HEK293 (cell line): ENCODE measurements at regions not wholly inside any gene's neighbourhood (a gene's known extent, or its start where the extent isn't known, plus 50 kb on each side); places are given as distances from the start of the nearest gene placed in this dataset.
A peak's percentile ranks its signal among the peaks of the same experiment; 100 is the strongest.

Experiments
- CTCF ChIA-PET: fragments of 350-600 bp; formaldehyde crosslinking; extraction: SDS; loops from one replicate; lab custom pipeline; 2021; ENCODE audit warnings: antibody characterized with exemption; lab: Yijun Ruan, JAX
- POLR2A ChIA-PET: fragments of 300-600 bp; formaldehyde crosslinking; extraction: SDS; loops from one replicate; lab custom pipeline; 2020; ENCODE audit warnings: antibody characterized with exemption, inconsistent platforms; lab: Yijun Ruan, JAX
- H3K27ac ChIP-seq: fragments of 200-500 bp; sonication (Bioruptor generic); 2 replicates; pipeline ENCODE4 v1.5.1; 2014; ENCODE audit warnings: low read depth, low read length, control low read depth, inconsistent platforms; ENCODE audit errors: extremely low read depth
- H3K36me3 ChIP-seq, 2 experiments: fragments of 200-500 bp in 1 of 2; sonication (Bioruptor generic) in 1 of 2; 1 replicate in 1 of 2; 2 replicates in 1 of 2; pipeline ENCODE4 v1.5.1; 2014 to 2017; ENCODE audit warnings: inconsistent platforms in 2 of 2, low read length in 2 of 2; ENCODE audit not compliant: control insufficient read depth in 2 of 2, insufficient read depth in 1 of 2
- H3K4me1 ChIP-seq: fragments of 200-500 bp; sonication (Bioruptor generic); 2 replicates; pipeline ENCODE4 v1.5.1; 2014; ENCODE audit warnings: mild to moderate bottlenecking, low read length, inconsistent platforms; ENCODE audit not compliant: control insufficient read depth, insufficient read depth
- H3K4me3 ChIP-seq: 2 replicates; pipeline ENCODE4 v1.5.1; 2011; ENCODE audit warnings: low read depth, mild to moderate bottlenecking, control low read depth, low read length, moderate library complexity
- H3K9me3 ChIP-seq: fragments of 200-500 bp; sonication (Bioruptor generic); 2 replicates; pipeline ENCODE4 v1.5.1; 2014; ENCODE audit warnings: low read depth, low read length, inconsistent platforms; ENCODE audit not compliant: control insufficient read depth, insufficient read depth
- BCL6B ChIP-seq: fragments of 450-650 bp; formaldehyde crosslinking; IDR thresholded peaks from 2 replicates; pipeline ENCODE4 v1.5.1; 2017; ENCODE audit warnings: missing biosample characterization, missing genetic modification characterization
- GLIS2 ChIP-seq: fragments of 450-650 bp; formaldehyde crosslinking; IDR thresholded peaks from 2 replicates; pipeline ENCODE4 v1.5.1; 2016; ENCODE audit warnings: missing biosample characterization, missing genetic modification characterization
- KLF1 ChIP-seq: fragments of 450-650 bp; formaldehyde crosslinking; IDR thresholded peaks from 2 replicates; pipeline ENCODE4 v1.5.1; 2016; ENCODE audit warnings: missing biosample characterization, missing genetic modification characterization
- KLF7 ChIP-seq: fragments of 450-650 bp; formaldehyde crosslinking; IDR thresholded peaks from 2 replicates; pipeline ENCODE4 v1.5.1; 2016; ENCODE audit warnings: missing biosample characterization, missing genetic modification characterization, borderline replicate concordance
- RBAK ChIP-seq: fragments of 450-650 bp; formaldehyde crosslinking; IDR thresholded peaks from 2 replicates; pipeline ENCODE4 v1.5.1; 2016; ENCODE audit warnings: missing biosample characterization, missing genetic modification characterization
- REPIN1 ChIP-seq: fragments of 450-650 bp; formaldehyde crosslinking; IDR thresholded peaks from 2 replicates; pipeline ENCODE4 v1.5.1; 2017; ENCODE audit warnings: missing biosample characterization, missing genetic modification characterization, low read depth
- SCRT1 ChIP-seq: fragments of 450-650 bp; formaldehyde crosslinking; IDR thresholded peaks from 2 replicates; pipeline ENCODE4 v1.5.1; 2016; ENCODE audit warnings: missing biosample characterization, missing genetic modification characterization, borderline replicate concordance
- ZNF157 ChIP-seq: fragments of 450-650 bp; formaldehyde crosslinking; IDR thresholded peaks from 2 replicates; pipeline ENCODE4 v1.5.1; 2016; ENCODE audit warnings: missing biosample characterization, missing genetic modification characterization
- ZNF280D ChIP-seq: fragments of 450-650 bp; formaldehyde crosslinking; IDR thresholded peaks from 2 replicates; pipeline ENCODE4 v1.5.1; 2016; ENCODE audit warnings: missing biosample characterization, missing genetic modification characterization
- ZNF311 ChIP-seq: fragments of 450-650 bp; formaldehyde crosslinking; IDR thresholded peaks from 2 replicates; pipeline ENCODE4 v1.5.1; 2017; ENCODE audit warnings: missing biosample characterization, missing genetic modification characterization, borderline replicate concordance
- ZNF623 ChIP-seq: fragments of 450-650 bp; formaldehyde crosslinking; IDR thresholded peaks from 2 replicates; pipeline ENCODE4 v1.5.1; 2016; ENCODE audit warnings: missing biosample characterization, missing genetic modification characterization
- ZNF626 ChIP-seq: fragments of 450-650 bp; sonication (Bioruptor Pico); formaldehyde crosslinking; IDR thresholded peaks from 2 replicates; pipeline ENCODE4 v1.5.1; 2018; ENCODE audit warnings: missing biosample characterization, missing genetic modification characterization, inconsistent platforms
- ZNF645 ChIP-seq: fragments of 450-650 bp; formaldehyde crosslinking; IDR thresholded peaks from 2 replicates; pipeline ENCODE4; 2016; ENCODE audit warnings: missing biosample characterization, missing genetic modification characterization
- TF ChIP-seq, protein P1 (sequence below): fragments of 450-650 bp; formaldehyde crosslinking; IDR thresholded peaks from 2 replicates; pipeline ENCODE4 v1.5.1; 2016; ENCODE audit warnings: missing biosample characterization, missing genetic modification characterization
- TF ChIP-seq, protein P2 (sequence below): fragments of 450-650 bp; formaldehyde crosslinking; IDR thresholded peaks from 2 replicates; pipeline ENCODE4 v1.5.1; 2016; ENCODE audit warnings: missing biosample characterization, missing genetic modification characterization
- TF ChIP-seq, protein P3 (sequence below): fragments of 450-650 bp; formaldehyde crosslinking; IDR thresholded peaks from 2 replicates; pipeline ENCODE4 v1.5.1; 2016; ENCODE audit warnings: missing biosample characterization, missing genetic modification characterization

DNA sequence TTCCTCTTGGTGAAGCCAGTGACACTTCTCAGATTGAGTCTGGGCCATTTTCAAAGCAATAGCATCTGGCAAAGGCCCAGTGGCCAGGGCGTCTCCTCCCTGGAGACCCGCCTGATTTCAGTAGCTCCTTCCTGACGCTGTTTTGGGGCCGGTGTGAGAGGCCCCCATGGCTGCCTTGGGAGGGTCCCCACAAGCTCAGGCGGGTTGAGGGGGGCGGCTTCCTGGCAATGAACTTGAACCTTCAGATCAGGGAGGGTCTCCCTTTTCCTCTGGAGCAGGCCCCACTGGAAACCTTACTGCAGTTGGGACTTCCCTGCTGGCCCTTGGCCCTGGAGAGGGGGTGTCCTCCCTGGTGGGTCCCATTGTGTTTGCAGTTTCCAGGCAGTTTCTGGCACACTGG, 121.2 kb downstream of the CRYAA start:
- H3K36me3 ChIP-seq: no peaks in the 10 kb centered on the region
- no peak overlapping the region for H3K27ac ChIP-seq
- CTCF ChIA-PET: no interaction called here
- POLR2A ChIA-PET: no interaction called here
- H3K4me3 ChIP-seq: no peak overlapping the region
- no peaks in the 10 kb centered on the region for H3K4me1 ChIP-seq
- no peaks in the 10 kb centered on the region for H3K9me3 ChIP-seq
- TF ChIP-seq, protein P1, sequence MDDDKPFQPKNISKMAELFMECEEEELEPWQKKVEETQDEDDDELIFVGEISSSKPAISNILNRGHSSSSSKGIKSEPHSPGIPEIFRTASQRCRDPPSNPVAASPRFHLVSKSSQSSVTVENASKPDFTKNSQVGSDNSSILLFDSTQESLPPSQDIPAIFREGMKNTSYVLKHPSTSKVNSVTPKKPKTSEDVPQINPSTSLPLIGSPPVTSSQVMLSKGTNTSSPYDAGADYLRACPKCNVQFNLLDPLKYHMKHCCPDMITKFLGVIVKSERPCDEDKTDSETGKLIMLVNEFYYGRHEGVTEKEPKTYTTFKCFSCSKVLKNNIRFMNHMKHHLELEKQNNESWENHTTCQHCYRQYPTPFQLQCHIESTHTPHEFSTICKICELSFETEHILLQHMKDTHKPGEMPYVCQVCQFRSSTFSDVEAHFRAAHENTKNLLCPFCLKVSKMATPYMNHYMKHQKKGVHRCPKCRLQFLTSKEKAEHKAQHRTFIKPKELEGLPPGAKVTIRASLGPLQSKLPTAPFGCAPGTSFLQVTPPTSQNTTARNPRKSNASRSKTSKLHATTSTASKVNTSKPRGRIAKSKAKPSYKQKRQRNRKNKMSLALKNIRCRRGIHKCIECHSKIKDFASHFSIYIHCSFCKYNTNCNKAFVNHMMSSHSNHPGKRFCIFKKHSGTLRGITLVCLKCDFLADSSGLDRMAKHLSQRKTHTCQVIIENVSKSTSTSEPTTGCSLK (tag by site-specific recombination): no peak
- TF ChIP-seq ZNF645 (tag by site-specific recombination) (no peak), ZNF157 (tag by site-specific recombination) (no peak), KLF1 (tag by site-specific recombination) (no peak), ZNF623 (tag by site-specific recombination) (no peak), ZNF311 (tag by site-specific recombination) (no peak), GLIS2 (tag by site-specific recombination) (no peak), REPIN1 (no peak), SCRT1 (tag by site-specific recombination) (no peak), BCL6B (tag by site-specific recombination) (no peak), ZNF626 (tag by site-specific recombination) (no peak), KLF7 (tag by site-specific recombination) (no peak)
- TF ChIP-seq, protein P2, sequence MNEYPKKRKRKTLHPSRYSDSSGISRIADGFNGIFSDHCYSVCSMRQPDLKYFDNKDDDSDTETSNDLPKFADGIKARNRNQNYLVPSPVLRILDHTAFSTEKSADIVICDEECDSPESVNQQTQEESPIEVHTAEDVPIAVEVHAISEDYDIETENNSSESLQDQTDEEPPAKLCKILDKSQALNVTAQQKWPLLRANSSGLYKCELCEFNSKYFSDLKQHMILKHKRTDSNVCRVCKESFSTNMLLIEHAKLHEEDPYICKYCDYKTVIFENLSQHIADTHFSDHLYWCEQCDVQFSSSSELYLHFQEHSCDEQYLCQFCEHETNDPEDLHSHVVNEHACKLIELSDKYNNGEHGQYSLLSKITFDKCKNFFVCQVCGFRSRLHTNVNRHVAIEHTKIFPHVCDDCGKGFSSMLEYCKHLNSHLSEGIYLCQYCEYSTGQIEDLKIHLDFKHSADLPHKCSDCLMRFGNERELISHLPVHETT (tag by site-specific recombination): no peak
- TF ChIP-seq, protein P3, sequence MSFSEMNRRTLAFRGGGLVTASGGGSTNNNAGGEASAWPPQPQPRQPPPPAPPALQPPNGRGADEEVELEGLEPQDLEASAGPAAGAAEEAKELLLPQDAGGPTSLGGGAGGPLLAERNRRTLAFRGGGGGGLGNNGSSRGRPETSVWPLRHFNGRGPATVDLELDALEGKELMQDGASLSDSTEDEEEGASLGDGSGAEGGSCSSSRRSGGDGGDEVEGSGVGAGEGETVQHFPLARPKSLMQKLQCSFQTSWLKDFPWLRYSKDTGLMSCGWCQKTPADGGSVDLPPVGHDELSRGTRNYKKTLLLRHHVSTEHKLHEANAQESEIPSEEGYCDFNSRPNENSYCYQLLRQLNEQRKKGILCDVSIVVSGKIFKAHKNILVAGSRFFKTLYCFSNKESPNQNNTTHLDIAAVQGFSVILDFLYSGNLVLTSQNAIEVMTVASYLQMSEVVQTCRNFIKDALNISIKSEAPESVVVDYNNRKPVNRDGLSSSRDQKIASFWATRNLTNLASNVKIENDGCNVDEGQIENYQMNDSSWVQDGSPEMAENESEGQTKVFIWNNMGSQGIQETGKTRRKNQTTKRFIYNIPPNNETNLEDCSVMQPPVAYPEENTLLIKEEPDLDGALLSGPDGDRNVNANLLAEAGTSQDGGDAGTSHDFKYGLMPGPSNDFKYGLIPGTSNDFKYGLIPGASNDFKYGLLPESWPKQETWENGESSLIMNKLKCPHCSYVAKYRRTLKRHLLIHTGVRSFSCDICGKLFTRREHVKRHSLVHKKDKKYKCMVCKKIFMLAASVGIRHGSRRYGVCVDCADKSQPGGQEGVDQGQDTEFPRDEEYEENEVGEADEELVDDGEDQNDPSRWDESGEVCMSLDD (tag by site-specific recombination): no peak
- TF ChIP-seq, all 188 proteins: peak for 0

DNA sequence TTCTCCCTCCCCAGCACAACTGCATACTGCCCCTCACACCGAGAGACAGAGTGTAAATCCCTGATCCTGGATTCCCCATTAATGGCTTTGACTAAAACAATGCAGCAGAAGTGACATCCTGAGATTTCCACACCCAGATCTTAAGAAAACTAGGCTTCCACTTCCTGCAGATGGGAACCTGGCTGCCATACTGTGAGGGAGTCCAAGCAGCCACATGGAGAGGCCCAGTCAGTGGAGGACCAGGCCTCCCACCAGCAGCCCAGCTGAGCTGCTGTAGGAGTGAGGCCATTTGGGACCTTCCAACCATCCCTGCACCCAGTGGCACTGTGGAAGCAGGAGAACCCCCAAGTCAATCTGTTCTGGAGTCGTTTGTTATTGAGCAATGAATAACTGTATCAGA, 120.6 kb downstream of the CRYAA start:
- no peak for TF ChIP-seq RBAK (tag by site-specific recombination)
- TF ChIP-seq ZNF280D (tag by site-specific recombination): peak; percentile 81; the same call in 1 of the 2 replicates
- Histone ChIP-seq H3K9me3 (no peaks in the 10 kb centered on the region), H3K4me3 (no peak overlapping the region), H3K4me1 (no peaks in the 10 kb centered on the region), H3K36me3 (no peaks in the 10 kb centered on the region), H3K27ac (no peak overlapping the region)
- ChIA-PET CTCF (no interaction called here), POLR2A (no interaction called here)
